ENCODE measurements at regions not wholly inside any gene's neighbourhood (a gene's known extent, or its start where the extent isn't known, plus 50 kb on each side); places are given as distances from the start of the nearest gene placed in this dataset.
"Not testable (repeated sequence)": the region's sequence is repeated elsewhere in the genome, so short reads cannot be mapped to it uniquely, and the experiment has no call there.

GRCh38 chr2:242111954-242112353 lies 242.4 kb downstream of the RTP5 start:
- TF ChIP-seq POLR2AphosphoS5, EP300 (IDR thresholded peaks at IDR 0.05): not testable (repeated sequence)

All from suprapubic skin (tissue), 4 donors.